Neural crest cell (in vitro differentiated cells): ENCODE measurements at regions not wholly inside any gene's neighbourhood (a gene's known extent, or its start where the extent isn't known, plus 50 kb on each side); places are given as distances from the start of the nearest gene placed in this dataset.

Experiments used
- DNase-seq: peaks from one replicate; pipeline ENCODE4 v3.0.0; 2021; ENCODE audit warnings: low read depth, mixed read lengths, low spot score
- H3K27ac Mint-ChIP-seq: one replicate; pipeline ENCODE4 v1.8.0; 2021; ENCODE audit warnings: mild to moderate bottlenecking, mixed read lengths; ENCODE audit not compliant: unreplicated experiment
- H3K27me3 Mint-ChIP-seq: 2 replicates; pipeline ENCODE4 v1.8.0; 2021; ENCODE audit warnings: low read depth, mild to moderate bottlenecking, mixed read lengths
- H3K36me3 Mint-ChIP-seq: 2 replicates; pipeline ENCODE4 v1.8.0; 2021; ENCODE audit warnings: low read depth, mild to moderate bottlenecking, mixed read lengths
- H3K4me1 Mint-ChIP-seq: 2 replicates; pipeline ENCODE4 v1.8.0; 2021; ENCODE audit warnings: mixed read lengths
- H3K4me3 Mint-ChIP-seq: one replicate; pipeline ENCODE4 v1.8.0; 2021; ENCODE audit warnings: mild to moderate bottlenecking, mixed read lengths
- H3K9me3 Mint-ChIP-seq: 2 replicates; pipeline ENCODE4 v1.8.0; 2021; ENCODE audit warnings: mixed read lengths
- CTCF ChIP-seq: fragments of 200-600 bp; sonication (generic); conservative IDR thresholded peaks from 2 replicates; pipeline ENCODE4 v1.5.0; 2021; ENCODE audit warnings: antibody characterized with exemption, mild to moderate bottlenecking

GRCh38 chr13:106129273-106129672 lies 406.2 kb downstream of the EFNB2 start:
- Mint-ChIP-seq H3K27me3 (no peaks in the 10 kb centered on the region), H3K27ac (no peak overlapping the region), H3K4me3 (no peak overlapping the region), H3K4me1 (peaks cover 5% of the 10 kb centered on the region), H3K9me3 (peaks cover 20% of the 10 kb centered on the region), H3K36me3 (peaks cover 20% of the 10 kb centered on the region)
- no peak for DNase-seq
- TF ChIP-seq CTCF: no peak

- Mint-ChIP-seq H3K36me3 (peaks cover 4% of the 10 kb centered on the region), H3K4me1 (peaks cover 27% of the 10 kb centered on the region), H3K4me3 (no peak overlapping the region), H3K27ac (no peak overlapping the region), H3K9me3 (no peaks in the 10 kb centered on the region), H3K27me3 (no peaks in the 10 kb centered on the region)
- DNase-seq: no peak
- TF ChIP-seq CTCF: no peak
Measured at GRCh38 chr13:106122234-106122633, 413.2 kb downstream of the EFNB2 start.

- no peak overlapping the region for H3K4me3 Mint-ChIP-seq
- peaks cover 4% of the 10 kb centered on the region for H3K36me3 Mint-ChIP-seq
- H3K27ac Mint-ChIP-seq: no peak overlapping the region
- H3K4me1 Mint-ChIP-seq: peaks cover 33% of the 10 kb centered on the region
- H3K9me3 Mint-ChIP-seq: no peaks in the 10 kb centered on the region
- H3K27me3 Mint-ChIP-seq: no peaks in the 10 kb centered on the region
- no peak for TF ChIP-seq CTCF
- DNase-seq: no peak
Measured at GRCh38 chr13:106121173-106121754, 414.2 kb downstream of the EFNB2 start.

- Mint-ChIP-seq H3K4me1 (peaks cover 33% of the 10 kb centered on the region), H3K9me3 (no peaks in the 10 kb centered on the region), H3K4me3 (no peak overlapping the region), H3K27ac (peak overlapping the region; percentile 96), H3K36me3 (peaks cover 4% of the 10 kb centered on the region), H3K27me3 (no peaks in the 10 kb centered on the region)
- no peak for DNase-seq
- no peak for TF ChIP-seq CTCF
Measured at GRCh38 chr13:106118996-106119395, 416.5 kb downstream of the EFNB2 start.

- Mint-ChIP-seq H3K4me3 (no peak overlapping the region), H3K27ac (no peak overlapping the region)
- TF ChIP-seq CTCF: no peak
Measured at GRCh38 chr13:106118050-106118449, 417.4 kb downstream of the EFNB2 start.

More at GRCh38 chr13:106118050-106118449, 417.4 kb downstream of the EFNB2 start:
- H3K4me1 Mint-ChIP-seq: peaks cover 33% of the 10 kb centered on the region
- DNase-seq: no peak
- H3K27me3 Mint-ChIP-seq: no peaks in the 10 kb centered on the region
- peaks cover 4% of the 10 kb centered on the region for H3K36me3 Mint-ChIP-seq
- H3K9me3 Mint-ChIP-seq: no peaks in the 10 kb centered on the region
